Activated CD8-positive, alpha-beta memory T cell treated with anti-CD3 and anti-CD28 coated beads for 4 hours (primary cell): ENCODE measurements at regions not wholly inside any gene's neighbourhood (a gene's known extent, or its start where the extent isn't known, plus 50 kb on each side); places are given as distances from the start of the nearest gene placed in this dataset.

Source experiments
- DNase-seq, 2 donors: peaks; one replicate each; pipeline ENCODE4 v3.0.0-alpha.2; 2020; ENCODE audit warnings: low read depth in 2 of 2

DNA sequence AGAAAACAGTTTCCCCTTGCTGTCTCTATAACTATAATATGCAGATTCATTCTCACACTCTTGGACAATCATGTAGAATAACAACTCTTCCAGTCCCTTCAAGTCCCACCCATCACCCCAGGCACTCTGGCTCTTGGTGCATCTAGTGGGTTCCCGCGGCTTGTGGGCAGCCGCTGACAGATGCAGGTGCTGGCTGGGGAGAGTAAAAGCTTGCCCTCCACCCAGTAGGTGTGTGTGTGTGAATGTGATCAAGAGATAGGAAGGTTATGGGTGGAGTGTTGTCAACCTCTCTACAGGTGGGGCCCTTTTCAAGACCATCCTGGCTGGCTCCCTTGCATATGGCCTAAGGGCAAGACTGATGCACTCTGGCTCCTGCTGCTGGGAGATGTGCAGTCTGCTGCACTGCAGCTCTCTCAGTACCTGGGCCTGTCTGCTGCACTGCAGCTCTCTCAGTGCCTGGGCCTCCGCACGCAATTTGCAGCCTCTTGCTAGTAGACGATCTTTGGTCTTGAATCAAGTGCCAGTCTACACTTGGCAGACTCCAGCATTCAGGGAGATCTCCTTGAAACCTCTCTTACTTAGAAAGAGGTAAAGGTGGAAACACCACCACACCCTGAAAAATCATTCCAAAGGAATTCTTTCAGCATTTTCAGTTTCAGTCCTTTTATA is 189.7 kb upstream of the GDNF start:
- DNase-seq: no peak

DNA sequence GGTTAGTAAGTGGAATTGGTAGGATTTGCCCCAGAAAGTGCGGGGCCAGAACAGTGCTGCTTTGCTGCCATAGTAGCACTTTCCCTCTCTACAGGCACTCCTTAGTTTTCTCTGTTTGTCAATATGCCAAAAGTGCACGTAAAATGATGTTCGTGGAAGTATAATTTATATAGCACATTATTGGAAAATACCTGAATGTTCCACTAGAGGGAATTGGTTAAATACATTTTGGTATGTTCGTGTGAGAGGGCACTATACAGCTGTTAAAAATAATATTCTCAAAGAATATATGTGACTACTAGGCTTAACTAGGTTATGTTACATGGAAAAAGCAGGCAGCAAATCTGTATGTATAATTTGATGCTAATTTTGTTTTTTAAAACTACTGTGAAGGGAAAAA is 184.0 kb upstream of the GDNF start:
- no peak for DNase-seq

DNA sequence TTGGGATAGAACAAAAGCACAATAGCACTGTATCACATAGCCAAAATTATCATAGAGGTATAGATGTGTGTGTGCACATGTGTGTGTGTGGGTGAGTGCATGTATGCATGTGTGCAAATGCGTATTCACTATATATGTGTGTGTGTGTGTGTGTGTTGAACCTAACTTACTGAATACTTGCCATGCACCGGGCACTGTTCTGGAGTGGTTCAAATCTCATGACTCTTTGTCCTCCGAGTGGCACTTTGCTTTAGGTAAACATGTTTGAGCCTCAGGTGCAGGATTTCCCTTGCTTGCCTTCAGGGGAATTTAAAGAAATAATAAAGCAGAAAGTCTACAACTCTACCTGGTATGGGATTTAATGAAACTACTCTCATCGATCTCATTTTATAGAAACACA is 183.5 kb upstream of the GDNF start:
- no peak for DNase-seq

DNA sequence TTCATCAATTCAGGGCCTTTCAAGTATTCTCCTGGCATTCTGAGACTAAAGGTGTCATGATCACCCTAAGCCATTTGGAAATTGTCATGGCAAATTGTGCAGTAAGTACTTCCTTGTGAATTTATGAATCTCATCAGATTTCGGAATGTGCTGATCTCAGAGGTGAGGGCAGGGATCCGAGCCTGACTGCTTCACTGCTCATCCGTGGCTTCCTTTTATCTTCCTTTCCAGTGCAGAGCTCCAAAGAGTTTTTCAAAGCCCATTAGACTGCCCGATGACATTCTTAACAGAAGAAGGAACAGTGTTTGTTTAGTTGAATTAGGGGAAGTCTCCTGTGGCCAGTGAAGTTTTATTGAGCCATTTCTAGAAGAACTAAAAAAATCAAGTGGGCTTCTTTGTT is 182.8 kb upstream of the GDNF start:
- no peak for DNase-seq

DNA sequence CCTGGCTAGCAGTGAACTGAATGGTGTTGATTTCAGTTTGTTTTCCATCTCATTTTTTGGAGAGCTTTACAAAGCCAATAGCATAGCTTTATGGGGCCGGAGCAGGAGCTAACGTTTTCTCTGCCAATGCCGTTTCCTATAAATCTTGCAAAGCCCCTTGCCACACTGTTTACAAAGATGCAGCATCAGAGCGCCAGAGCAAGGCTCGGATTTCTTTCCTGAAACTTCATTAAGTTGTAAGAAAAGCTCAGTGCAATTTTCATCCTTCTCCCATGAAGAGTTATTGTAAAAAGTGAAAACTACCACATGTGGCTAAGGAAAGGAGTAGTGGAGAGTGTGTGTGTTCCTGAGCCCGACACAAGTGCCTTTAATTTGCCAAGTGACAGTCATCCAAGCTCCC is 178.2 kb upstream of the GDNF start:
- no peak for DNase-seq

DNA sequence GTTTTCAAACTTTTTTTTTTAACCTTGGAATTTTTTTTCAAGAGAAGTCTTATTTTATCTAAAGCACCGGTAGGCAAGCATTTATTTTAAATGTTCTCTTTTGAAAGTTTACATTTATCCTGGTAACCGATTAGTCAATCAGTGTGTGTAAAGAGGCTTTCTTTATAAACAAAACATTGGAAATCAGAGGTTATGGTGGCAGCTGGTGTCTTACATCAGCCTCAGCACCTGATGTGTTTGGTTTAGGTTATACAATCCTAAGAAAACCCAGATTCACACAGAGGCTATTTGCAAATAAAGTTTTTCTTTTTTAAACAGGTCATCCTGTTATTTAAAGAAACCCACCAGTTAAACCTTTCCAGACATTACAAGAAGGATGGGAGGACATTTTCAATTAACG is 173.3 kb upstream of the GDNF start:
- DNase-seq: no peak

DNA sequence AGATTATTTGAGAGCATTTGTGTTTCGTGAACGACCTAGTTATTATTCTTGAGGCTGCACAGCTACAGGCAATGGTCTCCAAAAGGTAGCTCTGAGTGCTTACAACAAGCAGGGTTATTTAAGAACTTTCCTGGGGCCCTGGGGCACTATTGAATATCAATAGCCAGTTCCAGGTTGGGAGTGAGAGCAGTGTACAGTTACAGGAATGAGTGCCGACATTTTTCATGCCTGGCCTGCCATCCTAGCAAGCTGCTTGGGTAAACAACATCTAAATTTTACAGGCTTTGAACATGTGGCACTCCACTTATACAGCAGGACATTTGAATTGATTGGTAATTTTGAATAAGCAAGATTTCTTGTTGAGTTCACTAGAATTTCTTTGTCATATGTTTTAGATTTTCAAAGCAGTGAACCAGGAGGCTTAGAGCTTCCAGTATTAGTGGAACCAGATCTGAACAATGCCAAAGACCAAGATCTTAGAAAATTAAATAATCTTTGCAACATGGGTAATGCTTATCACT is 171.9 kb upstream of the GDNF start:
- DNase-seq: no peak

DNA sequence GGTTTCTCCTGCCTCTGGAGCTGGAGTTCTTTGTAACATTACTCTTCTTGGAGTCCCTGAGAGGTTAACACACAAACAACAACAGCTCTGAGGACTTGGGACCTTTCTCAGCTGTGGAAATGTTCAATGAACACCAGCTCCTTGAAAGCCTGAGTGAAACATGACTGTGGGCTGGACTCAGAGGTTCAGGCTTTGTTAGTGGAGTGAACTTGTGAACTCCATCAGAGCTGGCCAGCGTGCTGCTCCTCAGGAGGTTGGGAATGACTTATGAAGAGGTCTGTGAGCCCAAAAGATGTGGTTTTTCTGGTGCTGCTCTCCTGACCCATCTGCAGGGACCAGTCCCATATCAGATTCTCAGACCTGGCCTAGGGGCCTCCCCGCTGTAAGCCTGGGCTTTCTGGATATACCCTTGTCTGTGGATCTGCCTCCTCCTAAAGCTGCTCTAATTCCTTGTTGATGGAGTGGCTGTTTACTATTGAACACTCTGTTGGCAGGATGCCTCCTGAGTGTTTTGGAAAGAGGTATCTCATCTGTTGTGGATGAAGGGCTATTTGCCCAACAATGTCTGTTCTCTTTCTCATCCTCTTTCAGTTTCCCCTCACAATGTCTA is 170.0 kb upstream of the GDNF start:
- no peak for DNase-seq

DNA sequence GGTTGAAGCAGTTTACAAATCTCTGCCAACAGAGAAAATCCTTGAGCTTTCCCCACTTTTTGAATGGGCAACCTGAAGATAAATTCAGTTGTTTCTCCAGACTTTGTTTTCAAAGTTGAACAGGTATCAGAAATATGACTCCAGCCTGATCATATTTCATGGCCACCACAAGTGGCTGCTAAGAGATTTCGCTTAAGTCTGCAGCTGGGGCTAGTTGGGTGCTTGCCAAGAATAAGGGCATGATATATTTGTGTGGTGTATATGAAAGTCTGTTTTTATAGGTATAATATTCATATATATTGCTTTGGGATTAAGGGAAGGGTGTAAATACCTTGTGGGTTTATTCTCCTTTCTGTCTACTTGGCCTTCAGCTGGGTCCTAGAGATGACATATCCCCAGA is 168.4 kb upstream of the GDNF start:
- no peak for DNase-seq

DNA sequence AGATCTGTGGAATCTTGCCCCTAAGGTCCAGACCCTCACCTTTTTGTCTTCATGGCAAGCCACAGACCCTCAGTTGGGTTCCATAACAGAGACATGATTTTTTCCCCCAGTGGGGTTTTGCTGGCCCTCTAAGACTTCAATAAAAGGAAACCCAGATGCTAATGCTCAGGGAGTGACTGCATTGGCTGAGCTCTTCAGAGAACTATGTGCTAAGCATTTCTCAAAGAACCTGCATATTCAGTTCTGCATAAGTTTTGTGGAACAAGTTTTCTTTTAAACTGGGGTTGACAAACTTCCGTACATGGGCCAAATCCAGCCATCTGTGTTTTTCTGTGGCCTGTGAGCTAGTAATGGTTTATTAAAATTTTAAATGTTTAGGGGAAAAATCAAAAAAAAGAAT is 159.8 kb upstream of the GDNF start:
- DNase-seq: no peak

DNA sequence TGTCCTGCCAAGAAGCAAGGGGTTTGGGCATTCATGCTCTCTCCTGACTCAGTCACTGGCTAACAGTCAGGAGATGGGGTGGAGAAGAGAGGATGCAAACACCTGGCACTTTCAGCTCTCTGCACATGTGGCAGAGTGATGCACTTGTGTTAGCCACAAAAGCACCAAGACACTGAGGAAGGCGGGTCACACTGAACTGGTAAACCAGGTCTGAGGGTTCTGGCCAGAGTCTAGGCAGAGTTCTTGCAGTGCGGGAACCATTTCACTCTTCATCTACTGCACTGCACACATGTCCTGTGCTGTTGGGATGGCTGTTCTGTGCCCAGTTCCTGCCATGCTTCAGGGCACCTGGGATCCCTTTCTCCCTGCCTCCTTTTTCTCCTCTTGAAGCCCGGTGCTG is 157.1 kb upstream of the GDNF start:
- no peak for DNase-seq

DNA sequence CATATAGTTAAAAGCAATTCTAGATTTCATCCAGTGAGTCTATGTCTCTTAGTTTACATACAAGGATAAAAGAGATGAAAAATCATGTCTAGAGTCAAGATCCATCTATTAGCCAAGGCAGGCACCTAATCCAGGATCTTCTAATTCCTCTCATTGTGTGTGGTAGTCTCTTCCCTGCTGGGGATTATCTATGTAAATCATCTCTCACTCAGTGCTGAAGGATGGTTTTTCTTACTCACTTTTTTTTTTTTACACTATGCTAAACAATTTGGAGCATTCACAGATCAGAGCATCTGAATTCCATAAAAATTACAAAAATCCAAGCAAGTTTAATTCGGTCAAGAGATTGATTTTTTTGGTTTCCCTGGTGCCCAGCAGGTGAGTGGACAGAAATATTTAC is 154.9 kb upstream of the GDNF start:
- DNase-seq: no peak

DNA sequence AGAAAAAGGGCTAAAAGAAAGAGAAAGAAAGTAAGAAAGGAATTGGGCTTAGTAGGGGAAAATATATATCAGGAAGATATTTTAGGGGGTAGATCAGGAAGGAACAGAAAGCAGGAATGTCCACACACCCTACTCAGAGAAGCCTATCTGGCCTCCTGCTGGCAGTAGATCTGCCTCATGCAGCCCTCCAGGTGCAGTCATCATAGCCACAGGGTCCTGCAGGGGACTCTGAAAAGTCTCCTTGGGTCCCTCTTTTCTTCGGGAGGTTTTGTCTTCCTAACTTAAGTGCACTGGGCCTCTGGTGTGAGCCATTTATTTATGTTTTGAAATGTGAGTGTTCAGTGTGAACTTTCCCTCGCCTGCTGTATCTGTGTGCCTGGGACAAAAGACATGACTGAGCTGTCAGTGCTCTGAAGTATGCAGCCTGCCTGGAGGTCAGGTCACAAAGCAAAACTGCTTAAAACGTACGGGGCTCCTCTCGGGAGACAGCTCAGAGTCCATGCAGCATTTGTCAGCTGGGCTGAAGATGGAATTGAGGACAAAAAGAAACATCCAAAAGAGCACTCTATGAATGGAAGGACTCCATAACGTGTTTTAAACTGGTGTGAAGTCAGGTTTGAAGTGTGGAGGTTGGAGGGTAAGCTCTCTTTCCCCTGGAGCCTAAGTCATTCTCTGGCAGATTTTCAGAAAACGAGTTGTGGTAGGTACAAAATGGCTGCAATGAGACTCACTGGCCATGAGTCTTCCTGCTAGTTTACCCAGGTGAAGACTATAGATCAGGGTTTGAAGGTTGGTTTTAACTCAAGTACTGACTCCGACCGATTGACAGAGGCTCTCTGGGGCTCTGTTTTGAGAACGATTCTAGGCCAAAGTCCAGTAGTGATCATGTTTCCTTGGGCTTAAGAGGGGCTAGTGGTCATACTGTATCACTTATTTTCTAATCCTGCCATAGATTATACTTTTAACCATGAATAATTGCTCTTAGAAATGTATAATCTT is 151.8 kb upstream of the GDNF start:
- no peak for DNase-seq

DNA sequence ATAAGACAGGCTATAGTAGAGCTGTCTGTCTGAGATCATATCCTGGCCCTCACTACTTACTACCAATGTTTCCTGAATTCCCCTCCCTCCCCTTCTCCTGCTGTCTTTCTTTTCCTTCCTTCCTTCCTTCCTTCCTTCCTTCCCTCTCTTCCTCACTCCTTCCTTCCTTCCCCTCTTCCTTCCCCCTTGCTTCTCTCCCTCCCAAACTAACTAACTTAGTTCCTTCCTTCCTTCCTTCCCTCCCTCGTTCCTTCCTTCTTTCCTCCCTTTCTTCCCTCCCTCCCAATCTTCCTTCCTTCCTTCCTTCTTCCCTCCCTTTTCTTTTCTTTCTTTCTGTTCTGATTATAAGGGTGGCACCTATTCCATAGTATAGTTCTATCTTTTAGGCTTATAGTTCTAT is 150.0 kb upstream of the GDNF start:
- DNase-seq: no peak

DNA sequence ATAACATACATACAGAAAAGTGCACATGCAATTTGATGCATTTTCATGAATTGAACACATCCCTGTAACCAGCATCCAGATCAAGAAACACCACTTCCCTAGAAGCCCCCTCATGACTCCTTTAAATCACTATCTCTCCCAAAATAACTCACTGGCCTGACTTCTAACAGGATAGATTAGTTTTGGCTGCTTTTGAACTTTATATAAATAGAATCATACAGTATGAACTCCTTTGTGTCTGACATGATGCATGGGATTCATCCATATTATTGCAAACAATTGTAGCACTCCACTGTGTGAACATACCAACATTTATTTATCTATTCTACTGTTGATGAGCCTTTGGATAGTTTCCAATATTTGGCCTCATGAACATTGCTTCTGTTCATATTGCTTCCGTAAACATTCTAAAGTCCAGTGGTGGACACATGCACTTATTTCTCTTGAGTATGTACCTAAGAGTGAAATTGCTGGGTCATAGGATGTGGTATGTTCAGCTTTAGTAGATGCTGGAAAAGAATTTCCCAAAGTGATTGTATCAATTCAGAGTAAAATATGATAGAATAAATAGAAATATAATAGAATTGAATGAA is 148.7 kb upstream of the GDNF start:
- DNase-seq: no peak

DNA sequence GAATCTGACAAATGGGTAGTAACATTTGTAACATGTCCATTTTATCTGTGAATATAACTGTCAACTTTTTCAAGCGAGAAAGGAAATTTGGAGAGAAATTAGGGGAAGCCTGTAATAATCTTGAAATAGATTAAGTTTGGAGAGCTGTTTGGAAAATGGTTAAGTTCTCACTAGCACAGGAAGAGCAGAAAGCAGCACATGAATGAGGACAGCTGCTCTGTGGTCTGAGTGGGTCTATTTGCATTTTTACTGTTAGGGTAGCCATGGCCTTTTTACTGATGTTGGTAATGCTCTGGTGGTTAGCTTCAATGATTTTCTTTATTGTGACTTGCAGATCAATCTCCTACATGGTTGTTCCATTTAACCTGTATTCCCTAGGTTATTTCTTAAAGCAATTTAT is 144.5 kb upstream of the GDNF start:
- no peak for DNase-seq

DNA sequence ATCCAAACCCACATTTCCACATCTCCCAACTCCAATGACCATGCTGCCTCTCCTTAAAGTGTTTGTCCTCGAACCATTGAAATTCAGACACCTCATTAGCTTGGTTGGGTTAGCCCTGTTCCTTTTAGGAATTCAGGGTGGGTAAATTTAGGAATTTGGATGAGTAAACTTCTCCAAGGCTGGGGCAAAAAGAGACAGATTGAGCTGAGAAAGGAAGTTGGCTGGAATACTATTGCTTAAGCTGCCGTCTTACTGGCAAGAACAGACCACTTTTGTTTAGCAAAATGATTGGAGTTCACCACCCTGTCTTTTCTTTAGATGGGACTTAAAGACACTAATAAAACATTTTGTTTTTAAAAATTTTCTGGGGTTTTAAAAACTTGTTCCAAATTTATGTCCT is 143.6 kb upstream of the GDNF start:
- no peak for DNase-seq

DNA sequence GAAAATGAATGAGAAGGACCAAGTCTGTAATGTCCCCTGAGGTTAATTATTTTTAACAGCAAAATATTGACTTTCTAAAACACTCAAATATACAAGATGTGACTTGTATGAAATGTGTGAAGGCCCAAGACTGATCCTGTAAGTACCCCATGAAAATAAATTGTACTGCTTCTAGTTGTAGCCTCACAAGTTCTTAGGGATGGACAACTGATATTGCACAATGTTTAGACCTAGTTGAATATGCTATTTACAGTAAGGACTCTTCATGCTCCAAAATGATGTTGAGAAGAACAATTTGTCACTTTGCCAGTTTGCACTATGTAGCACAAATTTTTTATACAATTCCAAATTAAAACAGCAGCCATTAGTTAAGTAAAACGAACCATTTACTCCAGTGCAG is 139.7 kb upstream of the GDNF start:
- no peak for DNase-seq

DNA sequence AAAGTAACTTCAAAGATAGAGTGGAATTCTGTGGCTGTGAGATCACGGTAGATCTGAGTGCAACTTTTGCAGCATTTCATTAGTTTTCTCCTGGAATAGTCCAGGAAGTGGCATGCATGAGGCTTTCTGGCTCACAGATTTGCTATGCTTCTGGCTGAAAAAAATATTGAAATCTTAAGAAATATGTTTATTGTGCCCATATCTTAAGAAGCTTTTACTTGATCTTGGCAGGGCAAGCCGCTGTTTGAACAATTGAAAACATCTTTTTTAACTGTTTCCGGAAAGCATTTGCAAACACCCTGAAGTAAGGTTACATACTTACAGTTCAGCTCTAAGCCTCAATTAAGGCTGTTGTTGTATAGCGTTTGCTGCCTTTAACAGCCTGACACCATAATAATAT is 135.7 kb upstream of the GDNF start:
- no peak for DNase-seq

DNA sequence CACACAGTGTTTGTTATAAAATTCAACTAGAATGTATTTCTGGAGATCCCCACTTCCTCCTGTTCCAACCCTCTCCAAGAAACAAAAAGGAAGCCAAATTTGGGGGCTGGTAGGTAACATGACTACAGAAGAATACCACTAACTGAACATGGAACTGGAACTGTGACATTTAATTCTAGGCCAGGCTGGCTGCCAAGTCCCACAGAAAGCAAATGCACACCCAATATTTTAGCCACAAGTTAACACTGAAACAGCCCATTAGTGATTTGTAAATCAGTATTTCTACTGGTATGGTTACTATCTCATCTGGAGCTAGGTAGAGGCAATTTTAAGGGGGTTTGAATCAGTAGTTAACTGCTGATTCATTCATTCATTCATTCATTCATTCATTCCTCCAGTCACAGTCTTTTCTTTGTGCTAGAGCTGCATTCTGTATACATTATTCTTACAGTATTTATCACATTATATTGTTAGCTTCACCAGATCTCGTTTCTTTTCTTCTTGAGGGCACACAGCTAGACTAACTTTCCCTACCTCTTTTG is 131.7 kb upstream of the GDNF start:
- DNase-seq: no peak

DNA sequence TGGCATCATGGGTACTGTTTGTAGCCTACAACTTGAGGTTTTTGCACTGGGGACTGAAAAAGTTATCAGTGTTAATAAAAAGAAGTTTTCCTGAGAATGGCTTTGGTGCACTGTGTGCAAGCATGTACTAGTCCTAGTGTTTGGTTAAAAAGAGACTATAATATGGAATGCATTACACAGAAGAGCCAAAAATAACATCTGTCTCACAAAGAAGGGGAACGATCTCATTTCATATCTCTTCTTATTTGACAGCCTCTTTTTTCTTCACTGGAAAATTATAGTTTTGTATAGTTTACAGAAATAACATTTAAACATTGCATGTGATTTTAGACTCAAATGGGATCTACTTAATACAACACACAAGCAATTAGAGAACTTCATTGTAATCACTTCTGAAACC is 127.0 kb upstream of the GDNF start:
- DNase-seq: no peak

DNA sequence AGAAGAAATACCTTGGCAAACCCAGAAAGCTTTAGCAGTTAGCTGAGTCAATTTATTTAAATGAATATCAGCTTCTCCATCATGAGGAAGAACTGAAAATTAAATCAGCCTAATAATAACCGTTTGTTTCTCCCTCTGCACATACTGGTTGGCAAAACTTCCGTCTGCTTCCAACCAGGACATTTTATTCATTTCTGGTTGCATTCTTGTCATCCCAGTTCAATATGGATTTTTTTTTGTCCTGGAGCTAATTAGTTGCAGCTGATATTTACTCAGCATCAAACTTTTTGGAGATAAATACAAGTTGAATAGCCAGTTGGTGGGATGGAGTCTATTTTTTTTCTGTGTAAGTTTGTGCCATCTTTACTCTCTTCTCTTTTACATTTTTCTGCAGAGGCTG is 126.5 kb upstream of the GDNF start:
- DNase-seq: no peak
